H1 (cell line): ENCODE measurements at regions not wholly inside any gene's neighbourhood (a gene's known extent, or its start where the extent isn't known, plus 50 kb on each side); places are given as distances from the start of the nearest gene placed in this dataset.

ENCODE experiments used
- CTCF ChIA-PET: fragments of 300-600 bp; sonication (Branson Sonifier 250); formaldehyde crosslinking; loops from one replicate; lab custom pipeline; 2021; ENCODE audit not compliant: partially characterized antibody; lab: Charles Lee
- POLR2A ChIA-PET: fragments of 300-600 bp; sonication (Branson Sonifier 250); formaldehyde crosslinking; loops from one replicate; lab custom pipeline; 2021; ENCODE audit warnings: inconsistent platforms; ENCODE audit not compliant: partially characterized antibody; lab: Charles Lee
- DNase-seq, 2 experiments: peaks; one replicate each; pipeline versions ENCODE4 v3.0.0 to v3.0.0-alpha.2; 2010 to 2022; ENCODE audit warnings: low spot score in 2 of 2, low read depth in 1 of 2, mixed read lengths in 1 of 2
- FAIRE-seq: peaks from 2 replicates; lab custom pipeline; 2011; peaks lifted over from hg19 to GRCh38; lab: Jason Lieb, UNC
- H2AFZ ChIP-seq: 2 replicates; pipeline ENCODE4 v1.8.1; 2012; ENCODE audit warnings: low read length, inconsistent platforms
- H2AK5ac ChIP-seq: 2 replicates; pipeline ENCODE4 v1.6.1; 2013; ENCODE audit warnings: low read depth, low read length
- H2BK120ac ChIP-seq: replicated peaks from 2 replicates; pipeline ENCODE3; 2013; ENCODE audit warnings: low read depth, low read length, inconsistent platforms
- H2BK12ac ChIP-seq: 2 replicates; pipeline ENCODE4 v1.6.1; 2013; ENCODE audit warnings: low read depth, low read length
- H2BK15ac ChIP-seq: 2 replicates; pipeline ENCODE4 v1.6.1; 2013; ENCODE audit warnings: low read length
- H2BK20ac ChIP-seq: 2 replicates; pipeline ENCODE4 v1.6.1; 2013; ENCODE audit warnings: low read length
- H2BK5ac ChIP-seq: 2 replicates; pipeline ENCODE4 v1.6.1; 2013; ENCODE audit warnings: low read depth, low read length
- H3K14ac ChIP-seq: 2 replicates; pipeline ENCODE4 v1.6.1; 2013; ENCODE audit warnings: inconsistent platforms; ENCODE audit not compliant: insufficient read length
- H3K18ac ChIP-seq: 2 replicates; pipeline ENCODE4 v1.6.1; 2013; ENCODE audit warnings: low read length; ENCODE audit errors: extremely low read depth
- H3K23ac ChIP-seq: 2 replicates; pipeline ENCODE4 v1.6.1; 2013; ENCODE audit warnings: inconsistent platforms; ENCODE audit not compliant: insufficient read length
- H3K23me2 ChIP-seq: 2 replicates; pipeline ENCODE4 v1.6.1; 2013; ENCODE audit warnings: low read depth, low read length
- H3K27ac ChIP-seq: 2 replicates; pipeline ENCODE4 v1.6.1; 2011; ENCODE audit warnings: low read depth, low read length, inconsistent platforms
- H3K27me3 ChIP-seq, 4 experiments: replicated peaks in 1 of 4; 1 replicate in 1 of 4; 2 replicates in 3 of 4; pipeline versions ENCODE4 v1.6.1 to v1.8.1; 2011 to 2013; ENCODE audit warnings: low read length in 3 of 4, mild to moderate bottlenecking in 3 of 4, inconsistent platforms in 2 of 4, mixed read lengths in 2 of 4, moderate library complexity in 1 of 4; ENCODE audit not compliant: control insufficient read depth in 3 of 4, insufficient read depth in 3 of 4; ENCODE audit errors: extremely low read depth in 1 of 4
- H3K36me3 ChIP-seq, 4 experiments: 2 replicates each; pipeline versions ENCODE4 v1.6.1 to v1.8.1; 2011 to 2013; ENCODE audit warnings: mild to moderate bottlenecking in 4 of 4, low read length in 3 of 4, moderate library complexity in 2 of 4, control low read depth in 1 of 4, inconsistent platforms in 1 of 4; ENCODE audit not compliant: insufficient read depth in 4 of 4, control insufficient read depth in 2 of 4
- H3K4ac ChIP-seq: replicated peaks from 2 replicates; pipeline ENCODE3; 2013; ENCODE audit warnings: low read length, low read depth, mixed read lengths, inconsistent platforms; ENCODE audit not compliant: insufficient read length
- H3K4me1 ChIP-seq, 4 experiments: replicated peaks in 1 of 4; 1 replicate in 1 of 4; 2 replicates in 3 of 4; pipeline versions ENCODE4 v1.6.1 to v1.8.1; 2011 to 2013; ENCODE audit warnings: low read length in 3 of 4, inconsistent platforms in 2 of 4, mixed read lengths in 1 of 4; ENCODE audit not compliant: insufficient read depth in 4 of 4, control insufficient read depth in 3 of 4
- H3K4me2 ChIP-seq, 2 experiments: 2 replicates each; pipeline versions ENCODE4 v1.6.1 to v1.8.1; 2011 to 2013; ENCODE audit warnings: low read depth in 2 of 2, low read length in 2 of 2, control low read depth in 1 of 2, inconsistent platforms in 1 of 2, mild to moderate bottlenecking in 1 of 2; ENCODE audit not compliant: insufficient read depth in 1 of 2
- H3K4me3 ChIP-seq, 4 experiments: fragments of 200-600, 300-600 bp in 1 of 4; sonication (generic), shearing (Covaris generic), sonication (Bioruptor Twin) in 1 of 4; 2 replicates each; pipeline versions ENCODE4 v1.5.1 to v1.8.1; 2011 to 2016; ENCODE audit warnings: low read length in 4 of 4, low read depth in 3 of 4, control low read depth in 2 of 4, inconsistent platforms in 2 of 4, mild to moderate bottlenecking in 2 of 4, mixed read lengths in 1 of 4, moderate library complexity in 1 of 4; ENCODE audit not compliant: insufficient read depth in 2 of 4; ENCODE audit errors: extremely low read depth in 1 of 4
- H3K56ac ChIP-seq: replicated peaks from 2 replicates; pipeline ENCODE3; 2013; ENCODE audit warnings: low read depth, mild to moderate bottlenecking, mixed read lengths, low read length, inconsistent platforms; ENCODE audit not compliant: insufficient read length
- H3K79me1 ChIP-seq: 2 replicates; pipeline ENCODE4 v1.6.1; 2013; ENCODE audit warnings: low read depth, low read length, control low read depth
- H3K79me2 ChIP-seq, 2 experiments: 2 replicates each; pipeline versions ENCODE4 v1.6.1 to v1.8.1; 2012 to 2013; ENCODE audit warnings: low read length in 2 of 2, mild to moderate bottlenecking in 2 of 2, inconsistent platforms in 1 of 2; ENCODE audit not compliant: insufficient read depth in 2 of 2, control insufficient read depth in 1 of 2
- H3K9ac ChIP-seq, 4 experiments: replicated peaks in 1 of 4; 1 replicate in 1 of 4; 2 replicates in 3 of 4; pipeline versions ENCODE4 v1.6.1 to v1.8.1; 2011 to 2013; ENCODE audit warnings: low read depth in 3 of 4, low read length in 3 of 4, control low read depth in 2 of 4, mild to moderate bottlenecking in 2 of 4, moderate library complexity in 2 of 4, inconsistent platforms in 1 of 4; ENCODE audit errors: extremely low read depth in 1 of 4
- H3K9me3 ChIP-seq, 2 experiments: 2 replicates each; pipeline versions ENCODE4 v1.6.1 to v1.8.1; 2012 to 2013; ENCODE audit warnings: mild to moderate bottlenecking in 2 of 2, moderate library complexity in 2 of 2, control low read depth in 1 of 2, inconsistent platforms in 1 of 2, low read depth in 1 of 2, low read length in 1 of 2, mixed read lengths in 1 of 2; ENCODE audit not compliant: insufficient read depth in 2 of 2
- H4K20me1 ChIP-seq, 2 experiments: replicated peaks in 1 of 2; 2 replicates each; pipeline versions ENCODE3 to v1.8.1; 2011 to 2013; ENCODE audit warnings: inconsistent platforms in 2 of 2, low read length in 2 of 2, mild to moderate bottlenecking in 1 of 2; ENCODE audit not compliant: insufficient read depth in 2 of 2, control insufficient read depth in 1 of 2
- H4K5ac ChIP-seq: 2 replicates; pipeline ENCODE4 v1.6.1; 2013; ENCODE audit warnings: low read length, low read depth, mixed read lengths, inconsistent platforms; ENCODE audit not compliant: insufficient read length
- H4K8ac ChIP-seq: 2 replicates; pipeline ENCODE4 v1.8.0; 2013; ENCODE audit warnings: mild to moderate bottlenecking, moderate library complexity, low read length, inconsistent platforms; ENCODE audit not compliant: insufficient read depth; ENCODE audit errors: extremely low read depth
- H4K91ac ChIP-seq: replicated peaks from 2 replicates; pipeline ENCODE3; 2013; ENCODE audit warnings: low read length, mixed read lengths, inconsistent platforms; ENCODE audit not compliant: insufficient read length
- BCL11A ChIP-seq, 2 experiments: IDR thresholded peaks; one replicate each; pipeline ENCODE4 v1.6.1; 2011; ENCODE audit warnings: low read depth in 2 of 2, low read length in 2 of 2, mild to moderate bottlenecking in 2 of 2
- CTBP2 ChIP-seq: IDR thresholded peaks from 2 replicates; pipeline ENCODE4 v1.7.0; 2011; ENCODE audit warnings: borderline replicate concordance, mild to moderate bottlenecking, moderate library complexity, mixed read lengths, low read length; ENCODE audit not compliant: insufficient read depth, insufficient read length
- EGR1 ChIP-seq: IDR thresholded peaks from 2 replicates; pipeline ENCODE4 v1.6.1; 2011; ENCODE audit warnings: low read depth, low read length, borderline replicate concordance
- EP300 ChIP-seq, 2 experiments: IDR thresholded peaks; 1 replicate in 1 of 2; 2 replicates in 1 of 2; pipeline ENCODE4 v1.6.1; 2011 to 2012; ENCODE audit warnings: low read depth in 2 of 2, low read length in 2 of 2, mild to moderate bottlenecking in 2 of 2, borderline replicate concordance in 1 of 2, inconsistent platforms in 1 of 2, moderate library complexity in 1 of 2
- NANOG ChIP-seq: IDR thresholded peaks from 2 replicates; pipeline ENCODE4 v1.6.1; 2011; ENCODE audit warnings: low read length, low read depth, mild to moderate bottlenecking, inconsistent platforms; ENCODE audit not compliant: insufficient read depth, poor library complexity, severe bottlenecking
- POLR2AphosphoS5 ChIP-seq: IDR thresholded peaks from 2 replicates; pipeline ENCODE4 v1.6.1; 2011; ENCODE audit warnings: low read depth, low read length
- SIN3A ChIP-seq, 2 experiments: IDR thresholded peaks in 1 of 2; conservative IDR thresholded peaks in 1 of 2; 2 replicates each; pipeline ENCODE4 v1.6.1; 2011 to 2012; ENCODE audit warnings: low read length in 2 of 2, improper control_type of control experiment in 1 of 2, low read depth in 1 of 2, mild to moderate bottlenecking in 1 of 2
- SP1 ChIP-seq: IDR thresholded peaks from 2 replicates; pipeline ENCODE4 v1.6.1; 2011; ENCODE audit warnings: low read depth, low read length
- TAF7 ChIP-seq: optimal IDR thresholded peaks from 2 replicates; pipeline ENCODE3; 2011; ENCODE audit warnings: low read depth, mild to moderate bottlenecking, inconsistent platforms, low read length, moderate library complexity, borderline replicate concordance
- TEAD4 ChIP-seq: IDR thresholded peaks from 2 replicates; pipeline ENCODE4 v1.6.1; 2012; ENCODE audit warnings: low read depth, low read length, inconsistent platforms, mixed read lengths
- YY1 ChIP-seq: IDR thresholded peaks from 2 replicates; pipeline ENCODE4 v1.6.1; 2011; ENCODE audit warnings: low read depth, mild to moderate bottlenecking, low read length
- WGBS, 2 experiments: shearing (Covaris generic) in 1 of 2; methylation state at CpG; one replicate each; pipeline versions ENCODE4 v1.1.6 to v1.1.7; 2013 to 2015; ENCODE audit warnings: low lambda C conversion rate in 2 of 2, mixed read lengths in 2 of 2, inconsistent platforms in 1 of 2, low coverage in 1 of 2, missing lambda C conversion rate in 1 of 2; ENCODE audit not compliant: insufficient replicate concordance in 2 of 2, insufficient coverage in 1 of 2, insufficient read length in 1 of 2; ENCODE audit errors: extremely low coverage in 1 of 2, missing lambda C conversion rate in 1 of 2; 5-methylcytosine and 5-hydroxymethylcytosine counted together
- TF ChIP-seq, protein P1 (sequence below), 3 experiments: IDR thresholded peaks; 1 replicate in 2 of 3; 2 replicates in 1 of 3; pipeline versions ENCODE4 v1.5.1 to v1.6.1; 2011; ENCODE audit warnings: low read length in 3 of 3, mild to moderate bottlenecking in 3 of 3, inconsistent platforms in 2 of 3, low read depth in 1 of 3, moderate library complexity in 1 of 3; ENCODE audit not compliant: insufficient read depth in 1 of 3; ENCODE audit errors: control extremely low read depth in 1 of 3

DNA sequence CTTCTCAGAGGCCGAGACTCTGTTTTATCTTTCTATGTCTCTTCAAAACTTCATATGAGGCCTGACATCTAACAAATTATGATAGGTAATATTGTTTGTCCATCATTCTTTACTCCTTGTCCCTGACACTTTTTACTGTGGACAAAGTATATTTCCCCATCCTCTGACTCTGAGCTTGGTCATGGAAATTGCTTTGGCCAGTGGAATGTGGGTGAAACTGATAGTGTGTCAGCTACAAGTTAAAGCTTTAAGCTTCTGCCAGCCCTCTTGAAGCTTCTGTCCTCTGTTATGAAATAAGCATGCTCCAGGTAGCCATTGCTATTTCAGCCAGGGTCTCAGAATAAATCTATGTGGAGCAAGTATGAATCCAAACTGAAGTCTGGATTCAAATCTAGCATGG is 604.6 kb downstream of the BCOR start:
- H2BK12ac ChIP-seq = no peak overlapping the region
- H3K56ac ChIP-seq = no peak overlapping the region
- H3K4me2 ChIP-seq = no peak overlapping the region
- H4K8ac ChIP-seq = no peak overlapping the region
- H3K4me3 ChIP-seq = no peak overlapping the region
- H3K23ac ChIP-seq = no peak overlapping the region
- H3K79me1 ChIP-seq = no peaks in the 10 kb centered on the region
- H3K36me3 ChIP-seq = no peaks in the 10 kb centered on the region
- WGBS, 2 experiments = 100% methylated on average over 1 of the region's 1 CpG; no CpG with 5 or more reads in 1 of the 2 experiments
- FAIRE-seq (no peak), DNase-seq (no peak)
- H2BK15ac ChIP-seq = no peak overlapping the region
- no peak overlapping the region for H2BK20ac ChIP-seq
- no peaks in the 10 kb centered on the region for H3K23me2 ChIP-seq
- H3K9me3 ChIP-seq = no peaks in the 10 kb centered on the region
- no peaks in the 10 kb centered on the region for H4K20me1 ChIP-seq
- H3K18ac ChIP-seq = no peak overlapping the region
- H2BK120ac ChIP-seq = no peak overlapping the region
- POLR2A ChIA-PET = no interaction called here
- no peak overlapping the region for H2AFZ ChIP-seq
- CTCF ChIA-PET = interaction anchor here (1.5 kb wide), 1 partner anchor 16 kb away, joined by 4 read pairs; no protein-coding TSS in a partner anchor
- H4K91ac ChIP-seq = no peak overlapping the region
- H3K27me3 ChIP-seq = no peaks in the 10 kb centered on the region
- H3K4me1 ChIP-seq = no peaks in the 10 kb centered on the region
- H2BK5ac ChIP-seq = no peak overlapping the region
- no peaks in the 10 kb centered on the region for H3K79me2 ChIP-seq
- H4K5ac ChIP-seq = no peak overlapping the region
- no peak overlapping the region for H3K14ac ChIP-seq
- H3K4ac ChIP-seq = no peak overlapping the region
- no peak overlapping the region for H3K27ac ChIP-seq
- no peak overlapping the region for H3K9ac ChIP-seq
- no peak overlapping the region for H2AK5ac ChIP-seq
- TF ChIP-seq SP1 = no peak
- no peak for TF ChIP-seq POLR2AphosphoS5
- TF ChIP-seq EGR1 = no peak
- no peak for TF ChIP-seq TAF7
- TF ChIP-seq CTBP2 = no peak
- TF ChIP-seq, protein P1, sequence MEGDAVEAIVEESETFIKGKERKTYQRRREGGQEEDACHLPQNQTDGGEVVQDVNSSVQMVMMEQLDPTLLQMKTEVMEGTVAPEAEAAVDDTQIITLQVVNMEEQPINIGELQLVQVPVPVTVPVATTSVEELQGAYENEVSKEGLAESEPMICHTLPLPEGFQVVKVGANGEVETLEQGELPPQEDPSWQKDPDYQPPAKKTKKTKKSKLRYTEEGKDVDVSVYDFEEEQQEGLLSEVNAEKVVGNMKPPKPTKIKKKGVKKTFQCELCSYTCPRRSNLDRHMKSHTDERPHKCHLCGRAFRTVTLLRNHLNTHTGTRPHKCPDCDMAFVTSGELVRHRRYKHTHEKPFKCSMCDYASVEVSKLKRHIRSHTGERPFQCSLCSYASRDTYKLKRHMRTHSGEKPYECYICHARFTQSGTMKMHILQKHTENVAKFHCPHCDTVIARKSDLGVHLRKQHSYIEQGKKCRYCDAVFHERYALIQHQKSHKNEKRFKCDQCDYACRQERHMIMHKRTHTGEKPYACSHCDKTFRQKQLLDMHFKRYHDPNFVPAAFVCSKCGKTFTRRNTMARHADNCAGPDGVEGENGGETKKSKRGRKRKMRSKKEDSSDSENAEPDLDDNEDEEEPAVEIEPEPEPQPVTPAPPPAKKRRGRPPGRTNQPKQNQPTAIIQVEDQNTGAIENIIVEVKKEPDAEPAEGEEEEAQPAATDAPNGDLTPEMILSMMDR (IDR thresholded peaks at IDR 0.05; ENCODE audit: control extremely low read depth in 1 of 3, insufficient read depth in 1 of 3, low read depth in 1 of 3, low read length in 3 of 3) = no peak
- TF ChIP-seq SIN3A (conservative IDR thresholded peaks at IDR 0.05 in 1 of 2, IDR thresholded peaks at IDR 0.05 in 1 of 2; ENCODE audit: low read depth in 1 of 2, low read length in 2 of 2) = no peak
- no peak for TF ChIP-seq YY1
- no peak for TF ChIP-seq TEAD4
- no peak for TF ChIP-seq NANOG
- TF ChIP-seq EP300 (IDR thresholded peaks at IDR 0.05; ENCODE audit: borderline replicate concordance in 1 of 2, low read depth in 2 of 2, low read length in 2 of 2) = no peak
- TF ChIP-seq BCL11A (IDR thresholded peaks at IDR 0.05; ENCODE audit: low read depth in 2 of 2, low read length in 2 of 2) = no peak
